HEK293 (cell line): ENCODE measurements at regions not wholly inside any gene's neighbourhood (a gene's known extent, or its start where the extent isn't known, plus 50 kb on each side); places are given as distances from the start of the nearest gene placed in this dataset.

Experiments used
- CTCF ChIP-seq: fragments of 450-650 bp; formaldehyde crosslinking; IDR thresholded peaks from 2 replicates; pipeline ENCODE4 v1.5.1; 2016; ENCODE audit warnings: missing biosample characterization, missing genetic modification characterization
- PRDM1 ChIP-seq: fragments of 450-650 bp; formaldehyde crosslinking; IDR thresholded peaks from 2 replicates; pipeline ENCODE4; 2016; ENCODE audit warnings: missing biosample characterization, missing genetic modification characterization
- PRDM6 ChIP-seq: fragments of 450-650 bp; formaldehyde crosslinking; IDR thresholded peaks from 2 replicates; pipeline ENCODE4 v1.5.1; 2017; ENCODE audit warnings: missing biosample characterization, missing genetic modification characterization
- ZBTB8A ChIP-seq: fragments of 450-650 bp; formaldehyde crosslinking; IDR thresholded peaks from 2 replicates; pipeline ENCODE4 v1.5.1; 2016; ENCODE audit warnings: missing biosample characterization, missing genetic modification characterization
- ZNF221 ChIP-seq: fragments of 450-650 bp; formaldehyde crosslinking; IDR thresholded peaks from 2 replicates; pipeline ENCODE4 v1.5.1; 2017; ENCODE audit warnings: missing biosample characterization, missing genetic modification characterization, borderline replicate concordance
- ZNF274 ChIP-seq, 2 experiments: fragments of 200-500 bp in 1 of 2; fragments of 450-650 bp in 1 of 2; sonication (Bioruptor generic) in 1 of 2; formaldehyde crosslinking in 1 of 2; IDR thresholded peaks; 2 replicates each; pipeline versions ENCODE4 v1.5.1 to v1.6.1; 2014 to 2016; ENCODE audit warnings: borderline replicate concordance in 1 of 2, inconsistent platforms in 1 of 2, low read length in 1 of 2, missing biosample characterization in 1 of 2, missing genetic modification characterization in 1 of 2
- ZNF280C ChIP-seq: fragments of 450-650 bp; formaldehyde crosslinking; IDR thresholded peaks from 2 replicates; pipeline ENCODE4 v1.5.1; 2016; ENCODE audit warnings: missing biosample characterization, missing genetic modification characterization
- ZNF707 ChIP-seq: fragments of 450-650 bp; formaldehyde crosslinking; IDR thresholded peaks from 2 replicates; pipeline ENCODE4 v1.5.1; 2016; ENCODE audit warnings: missing biosample characterization, missing genetic modification characterization

DNA sequence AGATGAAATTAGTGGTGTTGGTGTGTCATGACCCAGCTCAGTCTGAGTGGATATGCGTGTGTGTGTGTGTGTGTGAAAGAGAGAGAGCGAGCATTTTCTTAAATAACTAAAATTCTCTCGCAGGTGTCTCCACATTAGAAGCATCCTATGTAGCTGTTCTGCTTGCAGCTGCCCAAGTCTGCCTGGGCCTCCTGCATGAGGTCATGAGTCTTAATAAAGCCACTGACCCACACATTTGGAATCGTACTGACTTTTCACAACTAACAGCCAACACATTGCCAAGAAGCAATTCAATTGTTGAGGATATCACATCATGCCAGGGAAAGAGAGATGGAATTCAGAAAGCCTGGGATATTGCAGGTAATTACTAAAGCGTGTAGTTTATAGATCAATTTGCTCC is 238.2 kb upstream of the AJAP1 start:
- no peak for TF ChIP-seq ZNF707 (tag by site-specific recombination)
- no peak for TF ChIP-seq ZNF274 (IDR thresholded peaks at IDR 0.05; ENCODE audit: low read length)
- no peak for TF ChIP-seq ZNF274 (tag by site-specific recombination; IDR thresholded peaks at IDR 0.05; ENCODE audit: borderline replicate concordance)
- no peak for TF ChIP-seq ZNF280C (tag by site-specific recombination)
- TF ChIP-seq PRDM6 (tag by site-specific recombination): no peak
- TF ChIP-seq ZNF221 (tag by site-specific recombination): no peak
- no peak for TF ChIP-seq ZBTB8A
- TF ChIP-seq CTCF (tag by site-specific recombination): no peak
- TF ChIP-seq PRDM1 (tag by site-specific recombination): no peak
